ENCODE measurements at regions not wholly inside any gene's neighbourhood (a gene's known extent, or its start where the extent isn't known, plus 50 kb on each side); places are given as distances from the start of the nearest gene placed in this dataset.

- TF ChIP-seq CTCF (IDR thresholded peaks at IDR 0.05) = no peak
Measured at GRCh38 chr12:107624493-107624892, 61.1 kb upstream of the PWP1 start.

GRCh38 chr12:107631715-107632114 is 53.9 kb upstream of the PWP1 start:
- TF ChIP-seq CTCF (IDR thresholded peaks at IDR 0.05) = no peak

GRCh38 chr12:107632246-107632645 is 53.4 kb upstream of the PWP1 start:
- TF ChIP-seq CTCF (IDR thresholded peaks at IDR 0.05) = no peak

- TF ChIP-seq CTCF (IDR thresholded peaks at IDR 0.05) = no peak
Measured at GRCh38 chr12:107634530-107634929, 51.1 kb upstream of the PWP1 start.

- TF ChIP-seq CTCF (IDR thresholded peaks at IDR 0.05) = no peak
Measured at GRCh38 chr12:107635139-107635538, 50.5 kb upstream of the PWP1 start.

Data from LNCAP (cell line).